ENCODE measurements at regions not wholly inside any gene's neighbourhood (a gene's known extent, or its start where the extent isn't known, plus 50 kb on each side); places are given as distances from the start of the nearest gene placed in this dataset.

- Histone ChIP-seq H4K20me1 (ENCODE audit: control insufficient read depth, insufficient read depth, low read length, poor library complexity, severe bottlenecking) (no peaks in the 10 kb centered on the region), H3K79me2 (ENCODE audit: control insufficient read depth, insufficient read depth, low read length) (no peaks in the 10 kb centered on the region), H3K27me3 (replicated peaks in 1 of 4; ENCODE audit: control extremely low read depth in 1 of 4, control insufficient read depth in 3 of 4, insufficient read depth in 4 of 4, low read length in 3 of 4) (no peaks in the 10 kb centered on the region), H3K27ac (ENCODE audit: low read length in 2 of 2) (no peak overlapping the region), H3K4me2 (replicated peaks; ENCODE audit: low read depth, low read length, poor library complexity, severe bottlenecking) (no peak overlapping the region), H2AFZ (ENCODE audit: insufficient read depth, low read depth, low read length, poor library complexity, severe bottlenecking) (no peak overlapping the region), H3K9me3 (ENCODE audit: control extremely low read depth in 1 of 3, control insufficient read depth in 2 of 3, insufficient read depth in 1 of 3, low read length in 2 of 3) (peaks cover 0 to 7% (median 0%) of the 10 kb centered on the region in 3 donors), H3K4me3 (ENCODE audit: control extremely low read depth in 1 of 5, extremely low read depth in 1 of 5, insufficient read depth in 1 of 5, low read depth in 2 of 5, low read length in 4 of 5) (no peak overlapping the region), H3K36me3 (replicated peaks in 1 of 2; ENCODE audit: control extremely low read depth in 1 of 2, control insufficient read depth in 1 of 2, extremely low read depth in 1 of 2, insufficient read depth in 2 of 2, low read length in 1 of 2) (no peaks in the 10 kb centered on the region), H3K9ac (ENCODE audit: low read length) (no peak overlapping the region), H3K4me1 (ENCODE audit: control insufficient read depth in 2 of 2, insufficient read depth in 2 of 2, low read length in 2 of 2) (peaks cover 12 to 20% of the 10 kb centered on the region in 2 donors)
- H3K9me3 Mint-ChIP-seq (ENCODE audit: insufficient read depth), result no peaks in the 10 kb centered on the region
- WGBS (ENCODE audit: insufficient coverage), result 91% methylated on average over 10 of the region's 13 CpGs
- DNase-seq (no peak), ATAC-seq (ENCODE audit: low read depth) (no peak)
- no peak overlapping the region for H3K27ac Mint-ChIP-seq
- TF ChIP-seq, protein P1, sequence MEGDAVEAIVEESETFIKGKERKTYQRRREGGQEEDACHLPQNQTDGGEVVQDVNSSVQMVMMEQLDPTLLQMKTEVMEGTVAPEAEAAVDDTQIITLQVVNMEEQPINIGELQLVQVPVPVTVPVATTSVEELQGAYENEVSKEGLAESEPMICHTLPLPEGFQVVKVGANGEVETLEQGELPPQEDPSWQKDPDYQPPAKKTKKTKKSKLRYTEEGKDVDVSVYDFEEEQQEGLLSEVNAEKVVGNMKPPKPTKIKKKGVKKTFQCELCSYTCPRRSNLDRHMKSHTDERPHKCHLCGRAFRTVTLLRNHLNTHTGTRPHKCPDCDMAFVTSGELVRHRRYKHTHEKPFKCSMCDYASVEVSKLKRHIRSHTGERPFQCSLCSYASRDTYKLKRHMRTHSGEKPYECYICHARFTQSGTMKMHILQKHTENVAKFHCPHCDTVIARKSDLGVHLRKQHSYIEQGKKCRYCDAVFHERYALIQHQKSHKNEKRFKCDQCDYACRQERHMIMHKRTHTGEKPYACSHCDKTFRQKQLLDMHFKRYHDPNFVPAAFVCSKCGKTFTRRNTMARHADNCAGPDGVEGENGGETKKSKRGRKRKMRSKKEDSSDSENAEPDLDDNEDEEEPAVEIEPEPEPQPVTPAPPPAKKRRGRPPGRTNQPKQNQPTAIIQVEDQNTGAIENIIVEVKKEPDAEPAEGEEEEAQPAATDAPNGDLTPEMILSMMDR (IDR thresholded peaks at IDR 0.05), result no peak
- TF ChIP-seq EZH2 (IDR thresholded peaks at IDR 0.05; ENCODE audit: borderline replicate concordance, insufficient read depth, low read depth, low read length, poor library complexity, severe bottlenecking), result no peak
- H3K4me3 Mint-ChIP-seq, result no peak overlapping the region
- ChIA-PET CTCF (interaction anchor here (0.9 to 1.5 kb wide), 2 partner anchors 133 to 199 kb away, joined by 3 to 5 read pairs; partner anchors contain the start of gene LSG1), POLR2A (no interaction called here)
- H3K27me3 Mint-ChIP-seq, result peaks cover 21% of the 10 kb centered on the region
- H3K4me1 Mint-ChIP-seq, result peaks cover 24% of the 10 kb centered on the region
- intact Hi-C loops (cut with micrococcal nuclease), result loop anchor here (10.0 kb wide), 1 partner anchor 186 kb away; the partner anchor contains the start of gene FAM43A
Measured at GRCh38 chr3:194870394-194871110, 184.9 kb downstream of the FAM43A start.

Data from B cell (primary cell).